Motor neuron (in vitro differentiated cells): ENCODE measurements at regions not wholly inside any gene's neighbourhood (a gene's known extent, or its start where the extent isn't known, plus 50 kb on each side); places are given as distances from the start of the nearest gene placed in this dataset.
A peak's percentile ranks its signal among the peaks of the same experiment; 100 is the strongest.

Experiments used
- ATAC-seq, 8 experiments: fragments of 200-7000 bp; cut with Tn5 transposase; replicated peaks in 6 of 8; 2 replicates each; pipeline ENCODE4 v1.8.0; 2021; ENCODE audit warnings: mild to moderate bottlenecking in 8 of 8, moderate library complexity in 8 of 8
- H3K27ac ChIP-seq, 2 donors: fragments of 250-450 bp; sonication (Bioruptor Pico); 2 replicates each; pipeline ENCODE4 v1.9.0; 2021; ENCODE audit warnings: antibody characterized with exemption in 2 of 2, mild to moderate bottlenecking in 2 of 2, moderate library complexity in 1 of 2
- H3K4me1 ChIP-seq, 2 donors: fragments of 250-450 bp; sonication (Bioruptor Pico); replicated peaks in 1 of 2; 2 replicates each; pipeline ENCODE4 v1.6.1; 2021; ENCODE audit warnings: antibody characterized with exemption in 2 of 2, mild to moderate bottlenecking in 2 of 2, moderate library complexity in 1 of 2
- H3K4me3 ChIP-seq, 5 donors: fragments of 250-450 bp; sonication (Bioruptor Pico); 2 replicates each; pipeline ENCODE4 v1.9.0; 2021; ENCODE audit warnings: antibody characterized with exemption in 5 of 5, mild to moderate bottlenecking in 5 of 5, moderate library complexity in 4 of 5
- WGBS, 10 experiments: fragments of 450-650 bp; shearing (Covaris generic); methylation state at CpG; one replicate each; pipeline ENCODE4 v1.0.0; 2022; 5-methylcytosine and 5-hydroxymethylcytosine counted together
- in situ Hi-C, 9 experiments: fragments of 400-800 bp; cut with MboI; loops; one replicate each; pipeline ENCODE4 v1.15.0; 2021; ENCODE audit warnings: low sequenced_read_pairs in 9 of 9, low pct_unique_long_range_greater_than_20kb in 2 of 9; ENCODE audit not compliant: unreplicated experiment in 9 of 9

DNA sequence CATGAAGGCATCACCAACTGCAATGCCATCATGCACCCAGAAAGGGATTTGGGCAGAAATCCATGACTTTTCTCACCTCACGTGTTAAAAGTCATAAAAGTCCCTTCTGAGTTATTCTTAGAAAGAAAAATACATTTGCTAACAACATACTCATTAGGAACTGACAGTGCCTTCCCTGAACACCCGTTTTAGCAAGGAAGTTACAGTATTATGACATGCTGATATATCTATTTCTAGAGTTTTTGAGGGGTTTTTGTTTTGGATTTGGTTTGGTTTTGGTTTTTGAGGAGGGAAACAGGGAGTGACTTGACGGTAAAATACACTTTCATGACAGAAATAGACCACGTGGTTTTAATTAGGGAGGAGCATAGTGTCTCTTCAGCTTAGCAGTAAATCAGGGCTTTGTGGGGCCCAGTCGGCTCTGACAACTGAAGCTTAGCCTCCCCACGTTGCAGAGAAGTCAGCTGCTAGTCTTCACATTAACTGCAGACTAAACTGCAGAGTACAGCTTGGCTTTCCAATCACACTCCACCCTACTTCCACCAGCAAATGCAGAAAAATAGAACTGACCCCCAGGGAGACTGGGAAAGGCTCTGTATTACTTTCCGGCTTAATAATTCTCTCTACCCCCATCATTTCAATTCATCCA lies 141.4 kb downstream of the FAM124B start:
- ATAC-seq: peak; percentile 54 to 99 (median 97)
- peak overlapping the region in 1 of 2 donors; percentile 17 for H3K27ac ChIP-seq
- H3K4me1 ChIP-seq: peaks cover 13% of the 10 kb centered on the region in 2 donors
- in situ Hi-C loops: loop anchor here in 2 of 9 experiments (25.0 kb wide), 1 partner anchor 273 kb away; no protein-coding TSS in a partner anchor
- WGBS, 10 experiments: 11 to 92% (median 43%) methylated on average over 1 to 7 of the region's 7 CpGs; no CpG with 5 or more reads in 1 of the 10 experiments
- no peak overlapping the region for H3K4me3 ChIP-seq

DNA sequence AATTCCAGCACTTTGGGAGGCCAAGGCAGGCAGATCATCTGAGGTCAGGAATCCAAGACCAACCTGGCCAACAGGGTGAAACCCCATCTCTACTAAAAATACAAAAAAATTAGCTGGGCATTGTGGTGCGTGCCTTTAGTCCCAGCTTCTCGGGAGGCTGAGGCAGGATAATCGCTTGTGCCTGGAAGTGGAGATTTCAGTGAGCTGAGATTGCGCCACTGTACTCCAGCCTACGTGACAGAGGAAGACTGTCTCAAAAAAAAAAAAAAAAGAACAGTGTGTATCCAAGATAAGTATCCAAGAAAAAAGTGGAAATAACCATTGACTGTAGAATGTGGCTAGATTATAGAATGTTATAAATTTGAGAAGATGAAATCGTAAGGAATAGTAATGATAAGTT lies 142.1 kb downstream of the FAM124B start:
- ATAC-seq: no peak
- H3K27ac ChIP-seq: no peak overlapping the region
- H3K4me3 ChIP-seq: no peak overlapping the region
- in situ Hi-C loops: loop anchor here in 2 of 9 experiments (25.0 kb wide), 1 partner anchor 273 kb away; no protein-coding TSS in a partner anchor
- WGBS, 10 experiments: 75 to 100% (median 96%) methylated on average over 1 to 6 of the region's 6 CpGs; no CpG with 5 or more reads in 1 of the 10 experiments
- H3K4me1 ChIP-seq: peaks cover 13% of the 10 kb centered on the region in 2 donors

DNA sequence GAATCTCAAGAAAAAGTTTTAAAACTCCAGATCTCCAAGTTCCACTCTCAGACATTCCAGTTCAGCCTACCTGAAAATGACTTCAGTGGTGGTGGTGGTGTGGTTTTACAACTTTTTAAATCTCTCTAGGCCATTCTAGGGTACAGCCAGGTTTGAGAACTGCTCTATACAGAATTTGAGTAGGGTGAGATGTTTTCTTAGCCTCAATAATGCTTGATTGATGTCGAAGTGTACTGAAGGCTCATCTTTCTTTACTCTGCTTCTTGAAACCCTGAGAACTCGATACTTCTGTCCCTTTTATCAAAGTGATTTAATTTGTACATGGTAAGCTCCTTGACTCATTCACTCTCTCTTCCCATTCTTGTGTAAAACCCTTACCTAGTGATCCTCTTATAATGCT lies 143.8 kb downstream of the FAM124B start:
- WGBS, 10 experiments: 49 to 88% (median 64%) methylated on average over 2 of the region's 2 CpGs; no CpG with 5 or more reads in 3 of the 10 experiments
- Histone ChIP-seq H3K27ac (no peak overlapping the region), H3K4me3 (no peak overlapping the region), H3K4me1 (peaks cover 13% of the 10 kb centered on the region in 2 donors)
- in situ Hi-C loops: loop anchor here in 2 of 9 experiments (25.0 kb wide), 1 partner anchor 271 kb away; no protein-coding TSS in a partner anchor
- no peak for ATAC-seq

DNA sequence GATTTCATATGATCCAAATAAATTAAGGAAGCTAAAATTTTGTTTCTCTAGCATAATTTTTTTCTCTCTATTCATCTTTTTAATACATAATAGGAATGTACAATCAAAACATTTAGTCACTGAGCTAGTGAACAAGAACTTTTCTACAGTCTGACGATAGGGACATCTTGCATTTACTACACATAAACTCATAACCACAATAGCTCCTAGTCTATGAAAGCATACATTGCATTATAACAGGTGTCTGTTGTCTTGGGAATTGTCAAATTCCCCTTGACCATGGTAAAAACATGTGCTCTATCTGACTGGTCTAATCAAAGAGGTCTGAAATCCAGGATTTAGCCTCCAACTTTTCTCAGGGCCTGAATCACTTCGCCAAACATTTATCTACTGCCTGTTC lies 144.8 kb downstream of the FAM124B start:
- Histone ChIP-seq H3K4me1 (peaks cover 13% of the 10 kb centered on the region in 2 donors), H3K27ac (no peak overlapping the region), H3K4me3 (no peak overlapping the region)
- ATAC-seq: no peak
- 83 to 100% (median 100%) methylated on average over 1 of the region's 2 CpGs; no CpG with 5 or more reads in 5 of the 10 experiments for WGBS, 10 experiments
- in situ Hi-C loops: loop anchor here in 2 of 9 experiments (25.0 kb wide), 1 partner anchor 270 kb away; no protein-coding TSS in a partner anchor

DNA sequence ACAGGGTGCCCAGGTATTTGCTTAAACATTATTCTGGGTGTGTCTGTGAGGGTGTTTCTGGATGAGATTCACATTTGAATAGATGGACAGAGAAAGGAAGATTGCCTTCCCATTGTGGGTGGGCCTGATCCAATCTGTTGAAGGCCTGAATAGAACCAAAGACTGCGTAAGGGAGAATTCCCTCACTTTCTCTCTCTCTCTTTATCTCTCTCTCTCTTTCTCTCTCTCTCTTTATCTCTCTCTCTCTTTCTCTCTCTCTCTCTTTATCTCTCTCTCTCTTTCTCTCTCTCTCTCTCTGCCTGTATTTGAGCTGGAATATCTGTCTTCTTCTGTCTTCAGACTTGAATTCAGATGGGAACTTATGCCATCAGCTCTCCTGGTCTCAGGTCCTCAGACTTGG lies 148.4 kb downstream of the FAM124B start:
- Histone ChIP-seq H3K4me3 (no peak overlapping the region), H3K27ac (no peak overlapping the region), H3K4me1 (no peaks in the 10 kb centered on the region)
- 100% methylated on average over 1 of the region's 1 CpG; no CpG with 5 or more reads in 6 of the 10 experiments for WGBS, 10 experiments
- in situ Hi-C loops: loop anchor here in 2 of 9 experiments (25.0 kb wide), 1 partner anchor 266 kb away; no protein-coding TSS in a partner anchor
- no peak for ATAC-seq

DNA sequence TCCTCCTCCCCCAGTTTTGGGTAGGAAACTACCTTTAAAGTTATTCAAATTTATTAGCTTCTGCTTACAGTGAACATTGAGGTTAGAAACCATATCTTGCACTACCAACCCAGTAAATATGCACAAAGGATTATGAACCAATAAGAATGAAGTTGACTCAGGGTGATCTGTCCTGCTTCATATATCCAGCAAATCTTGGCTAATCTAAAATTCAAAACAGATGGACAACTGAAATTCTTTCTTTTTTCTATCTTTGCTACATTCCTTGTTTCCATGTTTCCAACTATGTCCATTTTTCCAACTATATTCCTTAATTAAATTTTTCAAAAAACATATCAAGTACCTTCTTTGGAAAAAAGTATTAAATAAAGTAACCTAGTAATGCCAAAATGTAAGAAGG lies 149.3 kb downstream of the FAM124B start:
- H3K4me1 ChIP-seq: no peaks in the 10 kb centered on the region
- in situ Hi-C loops: loop anchor here in 2 of 9 experiments (25.0 kb wide), 1 partner anchor 265 kb away; no protein-coding TSS in a partner anchor
- no peak overlapping the region for H3K27ac ChIP-seq
- ATAC-seq: peak in 1 of 8 experiments; percentile 63
- H3K4me3 ChIP-seq: no peak overlapping the region

DNA sequence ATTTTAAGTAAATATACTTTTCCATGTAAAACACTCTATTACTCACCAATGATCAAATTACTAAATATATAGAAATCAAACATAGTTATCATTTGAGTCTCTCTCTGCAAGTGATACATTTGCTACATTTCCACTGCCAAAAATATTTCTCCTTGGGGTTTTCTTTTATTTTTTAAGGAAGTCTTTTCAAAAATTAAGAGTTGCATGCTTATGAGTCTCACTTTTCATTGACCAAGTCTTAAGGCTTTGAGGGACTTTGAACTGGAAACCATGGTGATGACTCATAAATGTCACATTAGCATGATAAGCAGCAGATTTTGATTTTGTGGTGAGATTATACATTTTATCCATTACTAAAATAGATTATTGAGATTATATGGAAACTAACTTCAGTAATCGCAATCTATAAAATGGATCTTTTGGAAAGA lies 152.9 kb downstream of the FAM124B start:
- Histone ChIP-seq H3K27ac (no peak overlapping the region), H3K4me3 (no peak overlapping the region), H3K4me1 (no peaks in the 10 kb centered on the region)
- no peak for ATAC-seq
- in situ Hi-C loops: no loop called here
- 56 to 100% (median 95%) methylated on average over 1 of the region's 1 CpG for WGBS, 10 experiments

DNA sequence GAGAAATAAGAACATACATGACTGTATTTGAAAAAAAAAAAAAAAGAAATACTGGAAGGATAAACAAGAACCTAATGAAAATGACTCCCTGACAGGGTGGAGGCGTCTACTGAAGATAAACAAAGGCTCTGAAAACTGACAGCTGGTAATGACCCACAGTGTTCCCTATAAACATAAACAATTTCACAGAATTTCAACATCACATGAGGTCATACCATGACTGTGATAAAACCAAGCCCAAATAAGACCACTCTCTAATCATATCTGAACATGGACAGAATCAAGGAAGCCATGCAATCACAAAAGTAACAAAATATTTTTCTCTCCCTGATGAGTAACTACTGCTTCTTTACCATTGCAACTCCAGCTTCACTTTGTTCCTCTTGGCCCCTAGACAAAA lies 159.3 kb downstream of the FAM124B start:
- H3K27ac ChIP-seq: no peak overlapping the region
- H3K4me1 ChIP-seq: peaks cover 0 to 5% of the 10 kb centered on the region in 2 donors
- in situ Hi-C loops: no loop called here
- 60 to 100% (median 73%) methylated on average over 1 of the region's 1 CpG; no CpG with 5 or more reads in 2 of the 10 experiments for WGBS, 10 experiments
- H3K4me3 ChIP-seq: no peak overlapping the region
- ATAC-seq: peak in 4 of 8 experiments; percentile 25 to 60 (median 46)

DNA sequence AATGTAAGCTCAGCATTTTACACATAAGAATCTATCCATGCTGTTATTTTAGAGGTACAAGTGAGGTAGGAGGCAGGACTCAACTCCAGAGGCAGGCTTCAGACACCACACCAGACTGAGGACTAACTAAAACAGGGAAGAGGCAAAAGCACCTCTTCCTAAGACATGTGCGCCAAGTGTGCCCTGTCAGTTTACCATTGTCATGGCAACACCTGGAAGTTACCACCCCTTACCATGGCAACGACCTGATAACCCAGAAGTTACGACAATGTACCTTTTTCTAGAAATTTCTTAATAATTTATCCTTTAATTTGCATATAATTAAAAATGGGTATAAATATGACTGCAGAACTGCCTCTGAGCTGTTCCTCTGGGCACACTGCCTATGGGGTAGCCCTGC lies 160.1 kb downstream of the FAM124B start:
- 20 to 83% (median 75%) methylated on average over 2 to 3 of the region's 3 CpGs; no CpG with 5 or more reads in 4 of the 10 experiments for WGBS, 10 experiments
- in situ Hi-C loops: no loop called here
- ATAC-seq: no peak

DNA sequence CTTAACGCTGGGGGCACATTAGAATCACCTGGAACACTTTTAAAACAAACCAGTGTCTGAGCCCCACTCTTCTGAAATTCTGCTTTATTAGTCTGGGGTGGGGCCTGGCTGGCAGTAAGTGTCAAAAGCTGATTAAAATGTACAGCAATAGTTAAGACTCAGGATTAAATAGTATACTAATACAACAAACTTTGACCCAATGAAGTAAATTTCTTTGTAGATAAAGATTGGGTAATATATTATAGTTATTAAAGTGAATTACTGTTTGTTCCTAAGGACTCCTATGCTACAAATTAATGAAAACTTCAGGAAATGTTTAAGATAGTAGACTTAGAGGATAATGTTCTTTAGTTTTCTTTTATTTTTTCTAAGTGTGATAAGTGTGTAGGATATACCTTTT lies 160.9 kb downstream of the FAM124B start:
- no peak for ATAC-seq
- Histone ChIP-seq H3K27ac (no peak overlapping the region), H3K4me3 (no peak overlapping the region), H3K4me1 (peaks cover 0 to 5% of the 10 kb centered on the region in 2 donors)
- 18 to 100% (median 83%) methylated on average over 1 of the region's 1 CpG; no CpG with 5 or more reads in 3 of the 10 experiments for WGBS, 10 experiments
- in situ Hi-C loops: no loop called here

More for the DNA sequence above, 160.1 kb downstream of the FAM124B start:
- Histone ChIP-seq H3K4me1 (peaks cover 0 to 5% of the 10 kb centered on the region in 2 donors), H3K27ac (no peak overlapping the region), H3K4me3 (no peak overlapping the region)

DNA sequence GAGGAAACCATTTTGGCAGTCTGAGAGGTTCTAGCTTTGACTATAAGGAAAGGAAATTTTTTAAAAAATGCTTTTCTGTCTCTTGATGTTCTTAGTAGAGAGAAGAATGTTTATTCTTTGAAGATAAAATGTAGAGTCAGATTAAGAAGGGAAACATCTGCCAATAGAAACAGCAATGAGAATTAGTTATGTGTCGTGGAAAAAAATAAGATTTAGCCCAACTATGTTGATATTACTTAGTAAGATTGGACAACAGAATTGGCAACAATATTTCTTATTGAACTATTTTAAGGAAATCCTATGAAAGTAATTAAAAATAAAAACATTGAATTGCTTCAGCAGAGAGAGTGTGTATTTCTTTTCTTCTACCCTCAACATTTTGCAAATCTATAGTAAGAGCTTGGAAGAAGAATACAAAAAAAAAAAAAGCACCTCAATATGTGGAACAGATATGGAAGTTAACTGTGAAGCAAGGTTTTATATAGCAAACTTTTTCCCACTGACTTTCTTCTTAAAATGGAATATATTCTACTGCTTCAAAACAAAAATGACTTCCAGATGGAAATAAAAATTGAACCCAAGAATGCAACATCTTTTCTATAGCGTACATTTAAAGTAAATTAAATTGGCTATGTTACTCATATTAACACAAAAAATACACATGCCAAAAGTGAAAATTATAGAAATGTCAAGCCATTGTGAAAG lies 177.9 kb downstream of the FAM124B start:
- no peak overlapping the region for H3K27ac ChIP-seq
- no peak for ATAC-seq
- in situ Hi-C loops: no loop called here
- no peak overlapping the region for H3K4me3 ChIP-seq
- no peaks in the 10 kb centered on the region for H3K4me1 ChIP-seq
- 54 to 100% (median 80%) methylated on average over 1 to 2 of the region's 2 CpGs for WGBS, 10 experiments

DNA sequence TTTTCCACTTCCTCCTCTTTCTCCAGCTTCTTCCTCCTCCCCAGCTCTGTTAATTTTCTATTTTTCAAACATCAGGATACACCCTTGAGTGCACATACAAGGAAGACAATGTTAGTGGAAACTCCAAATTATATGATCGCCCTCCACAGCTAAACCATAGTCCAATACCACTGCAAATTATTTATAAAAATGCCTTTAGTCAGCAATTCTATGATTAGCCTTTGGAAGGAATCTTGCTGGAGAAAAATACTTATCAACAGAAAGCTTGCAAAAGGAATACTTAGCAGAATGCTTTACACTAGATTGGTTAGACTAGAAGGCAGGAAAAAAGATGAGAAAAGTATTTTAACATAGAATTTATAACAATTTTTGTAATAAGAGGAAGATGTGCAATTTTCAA lies 178.9 kb downstream of the FAM124B start:
- no peak for ATAC-seq
- no peak overlapping the region for H3K27ac ChIP-seq
- H3K4me3 ChIP-seq: no peak overlapping the region
- in situ Hi-C loops: no loop called here
- H3K4me1 ChIP-seq: no peaks in the 10 kb centered on the region
- 0 to 8% (median 0%) methylated on average over 1 of the region's 1 CpG; no CpG with 5 or more reads in 2 of the 10 experiments for WGBS, 10 experiments

DNA sequence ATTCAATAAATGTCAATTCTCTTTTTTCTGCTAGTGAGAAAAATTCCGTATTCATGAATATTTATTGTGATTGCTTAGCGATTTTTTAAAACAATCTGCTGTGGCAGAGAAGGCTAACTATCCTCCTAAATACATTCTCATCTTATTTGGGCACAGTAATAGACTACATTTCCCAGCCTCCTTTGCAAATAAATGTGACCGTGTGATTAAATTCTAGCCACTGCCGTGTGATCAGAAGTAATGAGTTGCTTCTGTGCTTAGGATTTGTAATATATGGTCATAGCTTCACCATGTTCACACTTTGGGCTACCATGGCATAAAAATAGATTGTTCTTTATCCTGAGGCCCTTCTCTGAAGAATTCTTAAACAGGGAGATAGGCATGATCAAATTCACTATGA lies 179.6 kb downstream of the FAM124B start:
- Histone ChIP-seq H3K4me1 (no peaks in the 10 kb centered on the region), H3K27ac (no peak overlapping the region), H3K4me3 (no peak overlapping the region)
- peak in 6 of 8 experiments; percentile 30 to 57 (median 46) for ATAC-seq
- in situ Hi-C loops: no loop called here
- 20 to 80% (median 63%) methylated on average over 2 to 4 of the region's 4 CpGs; no CpG with 5 or more reads in 1 of the 10 experiments for WGBS, 10 experiments
